Ascending aorta (tissue), 2 donors: ENCODE measurements at regions not wholly inside any gene's neighbourhood (a gene's known extent, or its start where the extent isn't known, plus 50 kb on each side); places are given as distances from the start of the nearest gene placed in this dataset.
A peak's percentile ranks its signal among the peaks of the same experiment; 100 is the strongest.

ENCODE experiments used
- DNase-seq, 2 donors: peaks; one replicate each; pipeline ENCODE4 v3.0.0-alpha.2; 2019; ENCODE audit warnings: low spot score in 2 of 2
- H3K27ac ChIP-seq, 2 donors: fragments of 200-600 bp; sonication (generic); one replicate each; pipeline ENCODE4 v1.5.1; 2016 to 2017; ENCODE audit warnings: mild to moderate bottlenecking in 1 of 2
- H3K27me3 ChIP-seq: fragments of 200-600 bp; sonication (generic); one replicate; pipeline ENCODE4 v1.5.1; 2017
- H3K36me3 ChIP-seq, 2 donors: fragments of 200-600 bp; sonication (generic); one replicate each; pipeline ENCODE4 v1.5.1; 2016
- H3K4me1 ChIP-seq, 2 donors: fragments of 200-600 bp; sonication (generic); one replicate each; pipeline ENCODE4 v1.5.1; 2016 to 2017; ENCODE audit warnings: mild to moderate bottlenecking in 1 of 2
- H3K4me3 ChIP-seq, 2 donors: fragments of 200-600 bp; sonication (generic); one replicate each; pipeline ENCODE4 v1.5.1; 2016 to 2017; ENCODE audit warnings: mild to moderate bottlenecking in 1 of 2
- H3K9me3 ChIP-seq, 2 donors: fragments of 200-600 bp; sonication (generic); one replicate each; pipeline ENCODE4 v1.5.1; 2016
- CTCF ChIP-seq, 3 experiments: fragments of 200-600 bp in 2 of 3; fragments of 450-650 bp in 1 of 3; sonication (generic) in 2 of 3; IDR thresholded peaks; one replicate each; pipeline ENCODE4 v1.5.1; 2016 to 2019; ENCODE audit warnings: antibody characterized with exemption in 3 of 3, mild to moderate bottlenecking in 1 of 3, moderate library complexity in 1 of 3
- intact Hi-C: fragments of 100-400 bp; cut with DNase I; formaldehyde crosslinking; loops from one replicate; pipeline ENCODE4 v1.15.1; 2023

- TF ChIP-seq CTCF (IDR thresholded peaks at IDR 0.05): no peak
These were observed 315.0 kb downstream of the TNS1 start for GRCh38 chr2:217687771-217688170.

GRCh38 chr2:217685255-217685605 is 317.6 kb downstream of the TNS1 start:
- H3K27me3 ChIP-seq: no peaks in the 10 kb centered on the region
- peaks cover 0 to 5% of the 10 kb centered on the region in 2 donors for H3K36me3 ChIP-seq
- peaks cover 10 to 38% of the 10 kb centered on the region in 2 donors for H3K4me1 ChIP-seq
- peak; percentile 50 to 90 for DNase-seq
- H3K9me3 ChIP-seq: no peaks in the 10 kb centered on the region
- H3K27ac ChIP-seq: peak overlapping the region; percentile 56 to 61
- TF ChIP-seq CTCF (IDR thresholded peaks at IDR 0.05): no peak
- H3K4me3 ChIP-seq: no peak overlapping the region
- intact Hi-C loops: no loop called here

More at GRCh38 chr2:217687771-217688170, 315.0 kb downstream of the TNS1 start:
- peak overlapping the region in 1 of 2 donors; percentile 77 for H3K27ac ChIP-seq
- H3K27me3 ChIP-seq: no peaks in the 10 kb centered on the region
- H3K4me1 ChIP-seq: peaks cover 14 to 53% of the 10 kb centered on the region in 2 donors
- no peaks in the 10 kb centered on the region for H3K9me3 ChIP-seq
- peaks cover 0 to 5% of the 10 kb centered on the region in 2 donors for H3K36me3 ChIP-seq
- intact Hi-C loops: no loop called here
- no peak overlapping the region for H3K4me3 ChIP-seq
- no peak for DNase-seq

- Histone ChIP-seq H3K4me1 (peaks cover 10 to 38% of the 10 kb centered on the region in 2 donors), H3K27ac (peak overlapping the region; percentile 56 to 61)
These were observed 318.2 kb downstream of the TNS1 start for GRCh38 chr2:217684431-217685254.

GRCh38 chr2:217683106-217683870 is 319.5 kb downstream of the TNS1 start:
- Histone ChIP-seq H3K27ac (peak overlapping the region; percentile 56 to 61), H3K4me1 (peaks cover 5 to 30% of the 10 kb centered on the region in 2 donors), H3K27me3 (no peaks in the 10 kb centered on the region), H3K36me3 (peaks cover 2 to 11% of the 10 kb centered on the region in 2 donors), H3K4me3 (no peak overlapping the region), H3K9me3 (no peaks in the 10 kb centered on the region)
- intact Hi-C loops: no loop called here
- TF ChIP-seq CTCF (IDR thresholded peaks at IDR 0.05): no peak
- no peak for DNase-seq

More at GRCh38 chr2:217684431-217685254, 318.2 kb downstream of the TNS1 start:
- Histone ChIP-seq H3K27me3 (no peaks in the 10 kb centered on the region), H3K4me3 (no peak overlapping the region), H3K9me3 (no peaks in the 10 kb centered on the region), H3K36me3 (peaks cover 0 to 5% of the 10 kb centered on the region in 2 donors)
- TF ChIP-seq CTCF (IDR thresholded peaks at IDR 0.05): no peak
- DNase-seq: no peak
- intact Hi-C loops: no loop called here

- H3K4me1 ChIP-seq: peaks cover 5 to 21% of the 10 kb centered on the region in 2 donors
- H3K4me3 ChIP-seq: no peak overlapping the region
- TF ChIP-seq CTCF (IDR thresholded peaks at IDR 0.05): no peak
- no peaks in the 10 kb centered on the region for H3K27me3 ChIP-seq
- peak overlapping the region; percentile 17 to 35 for H3K27ac ChIP-seq
- intact Hi-C loops: no loop called here
- no peak for DNase-seq
- H3K9me3 ChIP-seq: no peaks in the 10 kb centered on the region
- peaks cover 2 to 11% of the 10 kb centered on the region in 2 donors for H3K36me3 ChIP-seq
These were observed 321.0 kb downstream of the TNS1 start for GRCh38 chr2:217681791-217682190.
